Vagina (tissue), 2 donors: ENCODE measurements at regions not wholly inside any gene's neighbourhood (a gene's known extent, or its start where the extent isn't known, plus 50 kb on each side); places are given as distances from the start of the nearest gene placed in this dataset.

ENCODE experiments used
- DNase-seq, 2 donors: peaks; one replicate each; pipeline ENCODE4 v3.0.0-alpha.2; 2017; ENCODE audit errors: extremely low spot score in 2 of 2
- H3K27ac ChIP-seq: fragments of 200-600 bp; sonication (generic); one replicate; pipeline ENCODE4 v1.5.1; 2019
- H3K27me3 ChIP-seq: fragments of 200-600 bp; sonication (generic); one replicate; pipeline ENCODE4 v1.5.1; 2019
- H3K36me3 ChIP-seq, 2 donors: fragments of 200-600 bp; sonication (generic); one replicate each; pipeline ENCODE4 v1.5.1; 2017 to 2019
- H3K4me1 ChIP-seq: fragments of 200-600 bp; sonication (generic); one replicate; pipeline ENCODE4 v1.5.1; 2019
- H3K4me3 ChIP-seq, 2 donors: fragments of 200-600 bp; sonication (generic); 1 replicate in 1 of 2; 2 replicates in 1 of 2; pipeline ENCODE4 v1.5.1; 2016 to 2019
- H3K9me3 ChIP-seq: fragments of 200-600 bp; sonication (generic); one replicate; pipeline ENCODE4 v1.5.1; 2019
- CTCF ChIP-seq, 3 experiments: fragments of 450-650 bp in 2 of 3; fragments of 200-600 bp in 1 of 3; sonication (generic) in 1 of 3; IDR thresholded peaks; one replicate each; pipeline ENCODE4 v1.5.1; 2017 to 2019; ENCODE audit warnings: antibody characterized with exemption in 3 of 3, mild to moderate bottlenecking in 2 of 3, moderate library complexity in 2 of 3
- POLR2A ChIP-seq, 2 donors: fragments of 450-650 bp; IDR thresholded peaks; one replicate each; pipeline ENCODE4 v1.6.1; 2017; ENCODE audit warnings: antibody characterized with exemption in 2 of 2, mild to moderate bottlenecking in 2 of 2, moderate library complexity in 2 of 2
- POLR2AphosphoS5 ChIP-seq, 2 donors: sonication (generic); formaldehyde crosslinking; IDR thresholded peaks; one replicate each; pipeline ENCODE4 v1.9.0; 2017; ENCODE audit warnings: antibody characterized with exemption in 2 of 2, mild to moderate bottlenecking in 2 of 2, low read depth in 1 of 2; ENCODE audit not compliant: insufficient read depth in 1 of 2
- intact Hi-C: fragments of 100-400 bp; cut with DNase I; formaldehyde crosslinking; loops from one replicate; pipeline ENCODE4 v1.15.1; 2023

GRCh38 chr14:65804439-65805112 lies 392.0 kb downstream of the FUT8 start:
- DNase-seq: no peak
- Histone ChIP-seq H3K4me1 (no peaks in the 10 kb centered on the region), H3K27ac (no peak overlapping the region), H3K36me3 (no peaks in the 10 kb centered on the region), H3K4me3 (no peak overlapping the region), H3K27me3 (no peaks in the 10 kb centered on the region), H3K9me3 (no peaks in the 10 kb centered on the region)
- intact Hi-C loops: no loop called here
- no peak for TF ChIP-seq CTCF (IDR thresholded peaks at IDR 0.05)
- no peak for TF ChIP-seq POLR2A (IDR thresholded peaks at IDR 0.05)
- no peak for TF ChIP-seq POLR2AphosphoS5 (IDR thresholded peaks at IDR 0.05; ENCODE audit: insufficient read depth in 1 of 2, low read depth in 1 of 2)

GRCh38 chr14:65805113-65805473 lies 392.6 kb downstream of the FUT8 start:
- Histone ChIP-seq H3K27me3 (no peaks in the 10 kb centered on the region), H3K27ac (no peak overlapping the region), H3K9me3 (no peaks in the 10 kb centered on the region), H3K36me3 (no peaks in the 10 kb centered on the region), H3K4me3 (no peak overlapping the region), H3K4me1 (no peaks in the 10 kb centered on the region)
- intact Hi-C loops: no loop called here
- no peak for TF ChIP-seq POLR2A (IDR thresholded peaks at IDR 0.05)
- TF ChIP-seq CTCF (IDR thresholded peaks at IDR 0.05): no peak
- no peak for TF ChIP-seq POLR2AphosphoS5 (IDR thresholded peaks at IDR 0.05; ENCODE audit: insufficient read depth in 1 of 2, low read depth in 1 of 2)
- no peak for DNase-seq

- no peak overlapping the region for H3K4me3 ChIP-seq
- intact Hi-C loops: no loop called here
- H3K4me1 ChIP-seq: no peaks in the 10 kb centered on the region
Observed at GRCh38 chr14:65808390-65808789, 395.9 kb downstream of the FUT8 start.

GRCh38 chr14:65810322-65810721 lies 397.8 kb downstream of the FUT8 start:
- H3K4me1 ChIP-seq: no peaks in the 10 kb centered on the region
- intact Hi-C loops: no loop called here

More at GRCh38 chr14:65808390-65808789, 395.9 kb downstream of the FUT8 start:
- TF ChIP-seq CTCF (IDR thresholded peaks at IDR 0.05) (no peak), POLR2AphosphoS5 (IDR thresholded peaks at IDR 0.05; ENCODE audit: insufficient read depth in 1 of 2, low read depth in 1 of 2) (no peak), POLR2A (IDR thresholded peaks at IDR 0.05) (no peak)
- H3K27ac ChIP-seq: no peak overlapping the region
- no peaks in the 10 kb centered on the region for H3K9me3 ChIP-seq
- no peaks in the 10 kb centered on the region for H3K27me3 ChIP-seq
- H3K36me3 ChIP-seq: no peaks in the 10 kb centered on the region
- DNase-seq: no peak

More at GRCh38 chr14:65810322-65810721, 397.8 kb downstream of the FUT8 start:
- DNase-seq: no peak
- Histone ChIP-seq H3K4me3 (no peak overlapping the region), H3K27me3 (no peaks in the 10 kb centered on the region), H3K36me3 (no peaks in the 10 kb centered on the region), H3K27ac (no peak overlapping the region), H3K9me3 (no peaks in the 10 kb centered on the region)
- TF ChIP-seq POLR2AphosphoS5 (IDR thresholded peaks at IDR 0.05; ENCODE audit: insufficient read depth in 1 of 2, low read depth in 1 of 2) (no peak), CTCF (IDR thresholded peaks at IDR 0.05) (no peak), POLR2A (IDR thresholded peaks at IDR 0.05) (no peak)
